Stimulated activated CD4-positive, alpha-beta T cell treated with anti-CD3 and anti-CD28 coated beads, TNF-alpha, amount 100 ng/mL, for 24 hours (primary cell): ENCODE measurements at regions not wholly inside any gene's neighbourhood (a gene's known extent, or its start where the extent isn't known, plus 50 kb on each side); places are given as distances from the start of the nearest gene placed in this dataset.
"Not testable (repeated sequence)": the region's sequence is repeated elsewhere in the genome, so short reads cannot be mapped to it uniquely, and the experiment has no call there.

ENCODE experiments used
- DNase-seq, 3 experiments: peaks; one replicate each; pipeline ENCODE4 v3.0.0-alpha.2; 2020; ENCODE audit warnings: low read depth in 3 of 3

- not testable (repeated sequence) for DNase-seq
Measured at GRCh38 chr4:169894767-169895166, 131.4 kb downstream of the MFAP3L start.

GRCh38 chr4:169885893-169886292, 128.1 kb upstream of the HPF1 start:
- DNase-seq = no peak

- DNase-seq = no peak
Measured at GRCh38 chr4:169881769-169882168, 124.0 kb upstream of the HPF1 start.

GRCh38 chr4:169870507-169870906, 112.8 kb upstream of the HPF1 start:
- no peak for DNase-seq

- DNase-seq = no peak
Measured at GRCh38 chr4:169869490-169869889, 111.7 kb upstream of the HPF1 start.

- no peak for DNase-seq
Measured at GRCh38 chr4:169861593-169861992, 103.8 kb upstream of the HPF1 start.

- DNase-seq = no peak
Measured at GRCh38 chr4:169859366-169860216, 101.8 kb upstream of the HPF1 start.

GRCh38 chr4:169854090-169854489, 96.3 kb upstream of the HPF1 start:
- DNase-seq = no peak

GRCh38 chr4:169852481-169852880, 94.7 kb upstream of the HPF1 start:
- no peak for DNase-seq

- DNase-seq = no peak
Measured at GRCh38 chr4:169851750-169852149, 94.0 kb upstream of the HPF1 start.

- DNase-seq = no peak
Measured at GRCh38 chr4:169849456-169849855, 91.7 kb upstream of the HPF1 start.

GRCh38 chr4:169848018-169848417, 90.3 kb upstream of the HPF1 start:
- DNase-seq = no peak

GRCh38 chr4:169847171-169847570, 89.4 kb upstream of the HPF1 start:
- DNase-seq = no peak

- no peak for DNase-seq
Measured at GRCh38 chr4:169846396-169846795, 88.7 kb upstream of the HPF1 start.

GRCh38 chr4:169841776-169842175, 84.0 kb upstream of the HPF1 start:
- no peak for DNase-seq

GRCh38 chr4:169840554-169840953, 82.8 kb upstream of the HPF1 start:
- DNase-seq = no peak

GRCh38 chr4:169828329-169828728, 70.6 kb upstream of the HPF1 start:
- not testable (repeated sequence) for DNase-seq

GRCh38 chr4:169826634-169827187, 69.0 kb upstream of the HPF1 start:
- DNase-seq = no peak

GRCh38 chr4:169823685-169824084, 65.9 kb upstream of the HPF1 start:
- no peak for DNase-seq

GRCh38 chr4:169821402-169821801, 63.7 kb upstream of the HPF1 start:
- DNase-seq = no peak

GRCh38 chr4:169818063-169818679, 60.4 kb upstream of the HPF1 start:
- no peak for DNase-seq

GRCh38 chr4:169815606-169816005, 57.9 kb upstream of the HPF1 start:
- DNase-seq = no peak

GRCh38 chr4:169811476-169811875, 53.7 kb upstream of the HPF1 start:
- no peak for DNase-seq
